SK-N-MC (cell line): ENCODE measurements at regions not wholly inside any gene's neighbourhood (a gene's known extent, or its start where the extent isn't known, plus 50 kb on each side); places are given as distances from the start of the nearest gene placed in this dataset.

Source experiments
- EZH2 ChIP-seq: fragments of 200-600 bp; sonication (generic); IDR thresholded peaks from one replicate; pipeline ENCODE4 v1.6.1; 2017; ENCODE audit warnings: antibody characterized with exemption
- POLR2AphosphoS5 ChIP-seq: IDR thresholded peaks from 2 replicates; pipeline ENCODE4 v1.6.1; 2012; ENCODE audit warnings: mild to moderate bottlenecking, low read depth, low read length, borderline replicate concordance

- TF ChIP-seq POLR2AphosphoS5 (no peak), EZH2 (no peak)
These were observed 442.0 kb downstream of the MDFIC start for GRCh38 chr7:115363916-115364315.
